Right atrium auricular region (tissue), 2 donors: ENCODE measurements at regions not wholly inside any gene's neighbourhood (a gene's known extent, or its start where the extent isn't known, plus 50 kb on each side); places are given as distances from the start of the nearest gene placed in this dataset.
"Not testable (repeated sequence)": the region's sequence is repeated elsewhere in the genome, so short reads cannot be mapped to it uniquely, and the experiment has no call there.

ENCODE experiments used
- DNase-seq: peaks from one replicate; pipeline ENCODE4 v3.0.0-alpha.2; 2019; ENCODE audit warnings: low spot score
- H3K27ac ChIP-seq, 2 donors: fragments of 200-600 bp; sonication (generic); 1 replicate in 1 of 2; 2 replicates in 1 of 2; pipeline ENCODE4 v1.5.1; 2016 to 2019
- H3K27me3 ChIP-seq, 2 donors: fragments of 200-600 bp; sonication (generic); one replicate each; pipeline versions ENCODE4 v1.5.1 to v1.6.0; 2017 to 2019
- H3K36me3 ChIP-seq: fragments of 200-600 bp; sonication (generic); one replicate; pipeline ENCODE4 v1.5.1; 2016
- H3K4me1 ChIP-seq, 2 donors: fragments of 200-600 bp; sonication (generic); one replicate each; pipeline versions ENCODE4 v1.5.1 to v1.6.0; 2017 to 2019
- H3K4me3 ChIP-seq, 2 donors: fragments of 200-600 bp; sonication (generic); 1 replicate in 1 of 2; 2 replicates in 1 of 2; pipeline ENCODE4 v1.5.1; 2017 to 2019; ENCODE audit warnings: mild to moderate bottlenecking in 1 of 2, moderate library complexity in 1 of 2
- H3K9me3 ChIP-seq, 2 donors: fragments of 200-600 bp; sonication (generic); one replicate each; pipeline ENCODE4 v1.5.1; 2019
- CTCF ChIP-seq, 2 donors: fragments of 200-600 bp; sonication (generic); IDR thresholded peaks; one replicate each; pipeline ENCODE4 v1.5.1; 2019; ENCODE audit warnings: antibody characterized with exemption in 2 of 2

- H3K27ac ChIP-seq, result no peak overlapping the region
- TF ChIP-seq CTCF (IDR thresholded peaks at IDR 0.05), result no peak
- no peaks in the 10 kb centered on the region for H3K9me3 ChIP-seq
Measured at GRCh38 chr2:21231985-21232384, 108.2 kb downstream of the TDRD15 start.

GRCh38 chr2:21233194-21233593 lies 109.4 kb downstream of the TDRD15 start:
- H3K36me3 ChIP-seq, result no peaks in the 10 kb centered on the region
- no peak overlapping the region for H3K4me3 ChIP-seq
- DNase-seq, result no peak
- no peaks in the 10 kb centered on the region for H3K9me3 ChIP-seq
- H3K4me1 ChIP-seq, result peaks cover 0 to 3% of the 10 kb centered on the region in 2 donors
- TF ChIP-seq CTCF (IDR thresholded peaks at IDR 0.05), result no peak
- H3K27ac ChIP-seq, result no peak overlapping the region
- no peaks in the 10 kb centered on the region for H3K27me3 ChIP-seq

More at GRCh38 chr2:21231985-21232384, 108.2 kb downstream of the TDRD15 start:
- no peak for DNase-seq
- Histone ChIP-seq H3K36me3 (no peaks in the 10 kb centered on the region), H3K4me3 (no peak overlapping the region), H3K4me1 (peaks cover 0 to 3% of the 10 kb centered on the region in 2 donors), H3K27me3 (no peaks in the 10 kb centered on the region)

GRCh38 chr2:21234001-21234400 lies 110.2 kb downstream of the TDRD15 start:
- Histone ChIP-seq H3K27me3 (no peaks in the 10 kb centered on the region), H3K27ac (no peak overlapping the region), H3K36me3 (no peaks in the 10 kb centered on the region), H3K4me1 (peaks cover 0 to 3% of the 10 kb centered on the region in 2 donors), H3K4me3 (no peak overlapping the region), H3K9me3 (no peaks in the 10 kb centered on the region)
- no peak for DNase-seq
- no peak for TF ChIP-seq CTCF (IDR thresholded peaks at IDR 0.05)

GRCh38 chr2:21234464-21235120 lies 110.8 kb downstream of the TDRD15 start:
- no peaks in the 10 kb centered on the region for H3K36me3 ChIP-seq
- H3K9me3 ChIP-seq, result no peaks in the 10 kb centered on the region
- no peak for DNase-seq
- H3K27ac ChIP-seq, result no peak overlapping the region
- no peak overlapping the region for H3K4me3 ChIP-seq
- no peaks in the 10 kb centered on the region for H3K27me3 ChIP-seq
- peaks cover 0 to 3% of the 10 kb centered on the region in 2 donors for H3K4me1 ChIP-seq
- TF ChIP-seq CTCF (IDR thresholded peaks at IDR 0.05), result no peak

GRCh38 chr2:21239749-21240148 lies 116.0 kb downstream of the TDRD15 start:
- not testable (repeated sequence) for H3K4me3 ChIP-seq, H3K9me3 ChIP-seq, H3K27ac ChIP-seq, DNase-seq, H3K4me1 ChIP-seq, H3K36me3 ChIP-seq, H3K27me3 ChIP-seq

- TF ChIP-seq CTCF (IDR thresholded peaks at IDR 0.05), result no peak
- DNase-seq, result no peak
- Histone ChIP-seq H3K36me3 (no peaks in the 10 kb centered on the region), H3K4me3 (no peak overlapping the region), H3K27ac (no peak overlapping the region), H3K4me1 (no peaks in the 10 kb centered on the region), H3K27me3 (no peaks in the 10 kb centered on the region), H3K9me3 (no peaks in the 10 kb centered on the region)
Measured at GRCh38 chr2:21244161-21244560, 120.4 kb downstream of the TDRD15 start.
